ENCODE measurements at regions not wholly inside any gene's neighbourhood (a gene's known extent, or its start where the extent isn't known, plus 50 kb on each side); places are given as distances from the start of the nearest gene placed in this dataset.

- TF ChIP-seq CTCF (IDR thresholded peaks at IDR 0.05) (no peak), POLR2A (IDR thresholded peaks at IDR 0.05) (no peak)
Measured at GRCh38 chr5:5688194-5688924, 265.9 kb downstream of the ICE1 start.

Data from adrenal gland (tissue), 5 donors.